GM12801 (cell line): ENCODE measurements at regions not wholly inside any gene's neighbourhood (a gene's known extent, or its start where the extent isn't known, plus 50 kb on each side); places are given as distances from the start of the nearest gene placed in this dataset.

Source experiments
- CTCF ChIP-seq: IDR thresholded peaks from one replicate; pipeline ENCODE4 v1.5.1; 2011; ENCODE audit warnings: control low read depth; ENCODE audit not compliant: insufficient read length; ENCODE audit errors: extremely low read depth

- no peak for TF ChIP-seq CTCF
These were observed 680.9 kb upstream of the AADAT start for GRCh38 chr4:170770664-170771063.

DNA sequence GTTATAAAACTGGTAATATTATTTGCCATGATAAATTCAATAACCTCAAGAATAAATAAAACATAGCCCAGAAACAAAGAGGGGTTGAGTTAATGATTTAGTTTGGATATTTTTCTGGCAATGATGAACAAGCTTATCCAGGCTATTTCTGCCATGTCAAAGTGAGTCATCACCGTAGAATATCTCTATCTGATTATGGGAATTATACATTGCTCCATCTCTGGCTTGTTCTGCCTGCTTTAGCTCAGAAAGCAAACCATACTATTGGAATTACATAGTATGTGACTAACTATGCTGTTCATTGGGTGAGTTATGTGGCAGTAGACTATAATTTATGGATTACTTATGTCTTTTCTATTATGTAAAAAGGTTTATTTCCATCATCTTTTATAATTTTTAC is 680.1 kb upstream of the AADAT start:
- TF ChIP-seq CTCF = no peak

GRCh38 chr4:170758988-170759387 is 669.2 kb upstream of the AADAT start:
- TF ChIP-seq CTCF = no peak

- no peak for TF ChIP-seq CTCF
These were observed 660.8 kb upstream of the AADAT start for GRCh38 chr4:170750519-170750918.

GRCh38 chr4:170748975-170749374 is 659.2 kb upstream of the AADAT start:
- TF ChIP-seq CTCF = no peak

DNA sequence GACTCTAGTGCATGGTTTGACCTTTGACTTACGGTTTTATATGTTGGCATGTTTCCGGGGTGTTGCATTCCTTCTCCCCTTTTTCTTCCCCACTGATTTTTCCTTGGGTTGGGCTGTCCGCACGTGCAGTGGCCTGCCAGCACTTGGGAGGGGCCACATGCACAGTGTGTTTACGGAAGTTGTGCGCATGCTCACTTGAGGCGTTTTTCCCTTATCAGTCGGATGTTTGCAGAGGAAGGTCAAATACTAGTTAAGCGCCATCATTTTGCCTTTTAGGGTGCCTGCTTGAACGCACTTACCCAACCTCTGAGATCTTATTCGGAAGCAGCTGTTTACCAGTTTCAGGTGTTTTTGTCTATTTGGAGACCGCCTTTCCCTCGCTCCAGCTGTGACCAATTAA is 653.9 kb upstream of the AADAT start:
- TF ChIP-seq CTCF = no peak

- no peak for TF ChIP-seq CTCF
These were observed 652.1 kb upstream of the AADAT start for GRCh38 chr4:170741856-170742255.

DNA sequence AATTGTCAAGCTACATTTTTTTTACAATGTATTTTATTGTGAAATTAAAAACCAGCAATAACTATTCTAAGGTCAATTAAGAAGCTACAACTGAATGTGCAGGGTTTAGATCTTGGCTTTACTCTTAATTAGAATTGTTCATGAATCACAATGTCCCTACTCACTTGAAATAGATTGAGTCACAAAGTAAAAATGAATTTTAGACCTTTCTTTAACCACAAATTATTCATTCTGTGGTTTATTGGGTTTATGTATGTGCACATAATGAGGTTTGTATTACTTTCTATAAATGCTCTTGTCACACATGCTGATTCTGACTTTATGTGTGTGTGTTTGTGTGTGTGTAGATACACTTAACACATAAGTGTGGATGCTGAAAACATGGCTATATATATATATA is 647.0 kb upstream of the AADAT start:
- no peak for TF ChIP-seq CTCF
